Endothelial cell (in vitro differentiated cells): ENCODE measurements at regions not wholly inside any gene's neighbourhood (a gene's known extent, or its start where the extent isn't known, plus 50 kb on each side); places are given as distances from the start of the nearest gene placed in this dataset.

Experiments
- DNase-seq: peaks from one replicate; pipeline ENCODE4 v3.0.0; 2021; ENCODE audit warnings: low spot score
- H3K27ac Mint-ChIP-seq: one replicate; pipeline ENCODE4 v1.8.0; 2021; ENCODE audit warnings: mixed read lengths, inconsistent platforms; ENCODE audit not compliant: unreplicated experiment
- H3K27me3 Mint-ChIP-seq: one replicate; pipeline ENCODE4 v1.8.0; 2021; ENCODE audit warnings: mild to moderate bottlenecking, moderate library complexity, mixed read lengths, inconsistent platforms; ENCODE audit not compliant: unreplicated experiment
- H3K36me3 Mint-ChIP-seq: one replicate; pipeline ENCODE4 v1.8.0; 2021; ENCODE audit warnings: mild to moderate bottlenecking, low read depth, mixed read lengths, inconsistent platforms; ENCODE audit not compliant: unreplicated experiment
- H3K4me1 Mint-ChIP-seq: one replicate; pipeline ENCODE4 v1.8.0; 2021; ENCODE audit warnings: mild to moderate bottlenecking, mixed read lengths, inconsistent platforms; ENCODE audit not compliant: unreplicated experiment
- H3K4me3 Mint-ChIP-seq: one replicate; pipeline ENCODE4 v1.8.0; 2021; ENCODE audit warnings: mild to moderate bottlenecking, mixed read lengths, inconsistent platforms; ENCODE audit not compliant: unreplicated experiment
- H3K9me3 Mint-ChIP-seq: one replicate; pipeline ENCODE4 v1.8.0; 2021; ENCODE audit warnings: mixed read lengths, inconsistent platforms; ENCODE audit not compliant: unreplicated experiment
- CTCF ChIP-seq: fragments of 200-600 bp; sonication (generic); IDR thresholded peaks from one replicate; pipeline ENCODE4 v1.5.0; 2021; ENCODE audit warnings: antibody characterized with exemption; ENCODE audit not compliant: unreplicated experiment

- Mint-ChIP-seq H3K4me3 (no peak overlapping the region), H3K36me3 (no peaks in the 10 kb centered on the region), H3K27me3 (no peaks in the 10 kb centered on the region), H3K27ac (no peak overlapping the region), H3K4me1 (peaks cover 5% of the 10 kb centered on the region), H3K9me3 (no peaks in the 10 kb centered on the region)
- DNase-seq, result no peak
- no peak for TF ChIP-seq CTCF
These were observed 710.8 kb upstream of the HTR2C start for GRCh38 chrX:113873056-113873455.

- peaks cover 8% of the 10 kb centered on the region for H3K4me1 Mint-ChIP-seq
- H3K27ac Mint-ChIP-seq, result no peak overlapping the region
- no peaks in the 10 kb centered on the region for H3K9me3 Mint-ChIP-seq
- no peak for DNase-seq
- TF ChIP-seq CTCF, result no peak
- no peaks in the 10 kb centered on the region for H3K36me3 Mint-ChIP-seq
- H3K27me3 Mint-ChIP-seq, result no peaks in the 10 kb centered on the region
- H3K4me3 Mint-ChIP-seq, result no peak overlapping the region
These were observed 715.2 kb upstream of the HTR2C start for GRCh38 chrX:113868711-113869110.

- no peak overlapping the region for H3K4me3 Mint-ChIP-seq
These were observed 715.7 kb upstream of the HTR2C start for GRCh38 chrX:113868177-113868576.

GRCh38 chrX:113849408-113849807 lies 734.5 kb upstream of the HTR2C start:
- DNase-seq, result no peak
- Mint-ChIP-seq H3K27ac (no peak overlapping the region), H3K4me3 (no peak overlapping the region), H3K27me3 (no peaks in the 10 kb centered on the region), H3K4me1 (no peaks in the 10 kb centered on the region), H3K9me3 (no peaks in the 10 kb centered on the region), H3K36me3 (no peaks in the 10 kb centered on the region)
- no peak for TF ChIP-seq CTCF

More at GRCh38 chrX:113868177-113868576, 715.7 kb upstream of the HTR2C start:
- no peaks in the 10 kb centered on the region for H3K9me3 Mint-ChIP-seq
- DNase-seq, result no peak
- H3K27ac Mint-ChIP-seq, result no peak overlapping the region
- no peak for TF ChIP-seq CTCF
- H3K27me3 Mint-ChIP-seq, result no peaks in the 10 kb centered on the region
- peaks cover 8% of the 10 kb centered on the region for H3K4me1 Mint-ChIP-seq
- H3K36me3 Mint-ChIP-seq, result no peaks in the 10 kb centered on the region

GRCh38 chrX:113833096-113834055 lies 750.5 kb upstream of the HTR2C start:
- peaks cover 3% of the 10 kb centered on the region for H3K4me1 Mint-ChIP-seq
- DNase-seq, result no peak
- H3K36me3 Mint-ChIP-seq, result no peaks in the 10 kb centered on the region
- H3K27me3 Mint-ChIP-seq, result peaks cover 2% of the 10 kb centered on the region
- H3K9me3 Mint-ChIP-seq, result no peaks in the 10 kb centered on the region
- no peak overlapping the region for H3K27ac Mint-ChIP-seq
- TF ChIP-seq CTCF, result no peak
- H3K4me3 Mint-ChIP-seq, result no peak overlapping the region
